RWPE2 (cell line): ENCODE measurements at regions not wholly inside any gene's neighbourhood (a gene's known extent, or its start where the extent isn't known, plus 50 kb on each side); places are given as distances from the start of the nearest gene placed in this dataset.

ENCODE experiments used
- ATAC-seq: fragments of 200-7000 bp; cut with Tn5 transposase; 3 replicates; pipeline ENCODE4 v1.9.1; 2021; ENCODE audit warnings: low read depth
- DNase-seq: peaks from one replicate; pipeline ENCODE4 v3.0.0-alpha.2; 2020; ENCODE audit warnings: low spot score
- H3K27ac ChIP-seq: fragments of 450-650 bp; 2 replicates; pipeline ENCODE4 v1.5.1; 2017; ENCODE audit warnings: mild to moderate bottlenecking; ENCODE audit not compliant: poor library complexity, severe bottlenecking
- H3K27me3 ChIP-seq: fragments of 250-450 bp; sonication (Bioruptor Pico); 2 replicates; pipeline ENCODE4 v1.5.1; 2021; ENCODE audit warnings: mild to moderate bottlenecking, moderate library complexity; ENCODE audit not compliant: insufficient read depth, poor library complexity, severe bottlenecking
- H3K36me3 ChIP-seq: fragments of 250-450 bp; sonication (Bioruptor Pico); 2 replicates; pipeline ENCODE4 v1.5.1; 2020; ENCODE audit warnings: low read depth, mild to moderate bottlenecking, moderate library complexity
- H3K4me1 ChIP-seq: fragments of 250-450 bp; sonication (Bioruptor Pico); 2 replicates; pipeline ENCODE4 v1.5.1; 2021; ENCODE audit warnings: mild to moderate bottlenecking, moderate library complexity; ENCODE audit not compliant: insufficient read depth, poor library complexity, severe bottlenecking
- H3K4me3 ChIP-seq: fragments of 250-450 bp; sonication (Bioruptor Pico); 2 replicates; pipeline ENCODE4 v1.5.1; 2021; ENCODE audit warnings: mild to moderate bottlenecking, moderate library complexity; ENCODE audit not compliant: severe bottlenecking
- H3K9me3 ChIP-seq: fragments of 250-450 bp; sonication (Bioruptor Pico); 2 replicates; pipeline ENCODE4 v1.5.1; 2021; ENCODE audit warnings: mild to moderate bottlenecking, moderate library complexity; ENCODE audit not compliant: severe bottlenecking
- TF ChIP-seq, protein P1 (sequence below): fragments of 450-650 bp; IDR thresholded peaks from one replicate; pipeline ENCODE4 v1.5.1; 2017; ENCODE audit warnings: mild to moderate bottlenecking, moderate library complexity; ENCODE audit not compliant: poor library complexity, severe bottlenecking

DNA sequence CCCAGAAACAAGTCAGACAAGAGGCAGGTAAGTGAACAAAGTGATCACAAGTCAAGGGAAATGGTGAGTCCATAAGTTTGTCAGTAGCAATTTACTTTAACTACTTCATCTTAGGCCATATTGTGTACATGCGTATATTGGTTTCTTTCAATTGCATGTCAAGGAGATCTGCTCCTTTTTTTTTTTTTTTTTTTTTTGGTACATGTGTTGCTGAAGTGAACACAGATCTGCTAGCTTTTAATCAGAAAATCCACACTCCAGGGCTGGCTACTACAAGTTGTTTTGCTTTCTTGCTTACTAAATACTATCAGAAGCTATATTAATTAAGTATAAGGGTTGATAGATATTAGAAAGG lies 985.1 kb downstream of the TSN start:
- Histone ChIP-seq H3K27me3 (no peaks in the 10 kb centered on the region), H3K4me3 (no peak overlapping the region), H3K27ac (no peak overlapping the region), H3K4me1 (peaks cover 12% of the 10 kb centered on the region), H3K9me3 (no peaks in the 10 kb centered on the region), H3K36me3 (no peaks in the 10 kb centered on the region)
- TF ChIP-seq, protein P1, sequence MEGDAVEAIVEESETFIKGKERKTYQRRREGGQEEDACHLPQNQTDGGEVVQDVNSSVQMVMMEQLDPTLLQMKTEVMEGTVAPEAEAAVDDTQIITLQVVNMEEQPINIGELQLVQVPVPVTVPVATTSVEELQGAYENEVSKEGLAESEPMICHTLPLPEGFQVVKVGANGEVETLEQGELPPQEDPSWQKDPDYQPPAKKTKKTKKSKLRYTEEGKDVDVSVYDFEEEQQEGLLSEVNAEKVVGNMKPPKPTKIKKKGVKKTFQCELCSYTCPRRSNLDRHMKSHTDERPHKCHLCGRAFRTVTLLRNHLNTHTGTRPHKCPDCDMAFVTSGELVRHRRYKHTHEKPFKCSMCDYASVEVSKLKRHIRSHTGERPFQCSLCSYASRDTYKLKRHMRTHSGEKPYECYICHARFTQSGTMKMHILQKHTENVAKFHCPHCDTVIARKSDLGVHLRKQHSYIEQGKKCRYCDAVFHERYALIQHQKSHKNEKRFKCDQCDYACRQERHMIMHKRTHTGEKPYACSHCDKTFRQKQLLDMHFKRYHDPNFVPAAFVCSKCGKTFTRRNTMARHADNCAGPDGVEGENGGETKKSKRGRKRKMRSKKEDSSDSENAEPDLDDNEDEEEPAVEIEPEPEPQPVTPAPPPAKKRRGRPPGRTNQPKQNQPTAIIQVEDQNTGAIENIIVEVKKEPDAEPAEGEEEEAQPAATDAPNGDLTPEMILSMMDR: no peak
- no peak for DNase-seq
- ATAC-seq: no peak

DNA sequence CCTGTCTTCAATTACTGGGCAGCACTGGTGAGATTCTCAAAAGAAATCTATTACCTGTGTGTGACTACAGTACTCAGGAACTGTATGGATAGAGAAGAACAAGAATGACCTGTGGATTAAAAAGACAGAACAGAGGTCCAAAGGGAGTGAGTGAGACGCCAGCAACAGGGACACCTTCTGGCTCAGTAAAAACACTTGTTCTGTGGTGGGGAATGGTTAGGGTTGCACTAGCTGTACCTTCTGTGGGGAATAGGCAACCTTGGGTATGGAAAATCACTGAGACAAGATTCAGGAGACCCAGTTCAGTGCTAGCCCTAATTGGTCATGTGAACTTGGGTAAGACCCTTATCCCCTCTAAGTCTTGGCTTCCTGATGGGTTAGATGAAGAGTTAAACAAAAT lies 986.0 kb downstream of the TSN start:
- TF ChIP-seq, protein P1: no peak
- DNase-seq: no peak
- Histone ChIP-seq H3K27me3 (no peaks in the 10 kb centered on the region), H3K4me1 (peaks cover 7% of the 10 kb centered on the region), H3K4me3 (no peak overlapping the region), H3K9me3 (no peaks in the 10 kb centered on the region), H3K27ac (no peak overlapping the region), H3K36me3 (no peaks in the 10 kb centered on the region)
- no peak for ATAC-seq

DNA sequence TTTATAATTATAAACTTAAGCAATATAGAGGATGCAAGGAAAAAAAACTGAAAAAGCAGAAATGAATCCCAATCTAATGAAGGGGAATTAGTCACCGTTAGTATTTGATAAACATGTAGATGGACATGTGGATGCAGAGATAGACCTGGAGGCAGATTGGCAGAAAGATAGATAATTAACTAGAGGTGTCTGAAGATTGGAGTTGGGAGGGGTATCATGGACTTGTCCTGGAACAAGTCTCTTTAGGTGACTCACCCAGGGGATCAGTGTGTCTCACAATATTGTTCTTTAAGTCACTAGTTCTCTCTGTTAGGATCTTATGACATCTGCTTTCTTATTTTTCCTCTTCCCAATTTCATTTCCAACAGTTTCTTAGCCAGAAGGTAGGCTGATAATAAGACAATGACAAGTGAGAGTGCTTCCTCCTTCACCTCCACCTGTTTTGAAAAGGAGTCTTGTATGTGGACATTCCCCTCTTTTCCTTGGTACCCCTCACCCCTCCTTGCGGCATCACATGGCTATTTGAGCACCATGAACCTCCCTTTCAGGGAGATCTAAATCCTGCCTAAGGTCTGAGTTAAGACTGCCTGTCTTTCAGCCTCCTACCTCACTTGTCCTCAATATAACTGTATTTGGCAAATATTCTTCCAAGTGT lies 987.7 kb downstream of the TSN start:
- ATAC-seq: no peak
- TF ChIP-seq, protein P1: no peak
- DNase-seq: no peak
- Histone ChIP-seq H3K9me3 (no peaks in the 10 kb centered on the region), H3K4me1 (peaks cover 2% of the 10 kb centered on the region), H3K27me3 (no peaks in the 10 kb centered on the region), H3K27ac (no peak overlapping the region), H3K36me3 (no peaks in the 10 kb centered on the region), H3K4me3 (no peak overlapping the region)

DNA sequence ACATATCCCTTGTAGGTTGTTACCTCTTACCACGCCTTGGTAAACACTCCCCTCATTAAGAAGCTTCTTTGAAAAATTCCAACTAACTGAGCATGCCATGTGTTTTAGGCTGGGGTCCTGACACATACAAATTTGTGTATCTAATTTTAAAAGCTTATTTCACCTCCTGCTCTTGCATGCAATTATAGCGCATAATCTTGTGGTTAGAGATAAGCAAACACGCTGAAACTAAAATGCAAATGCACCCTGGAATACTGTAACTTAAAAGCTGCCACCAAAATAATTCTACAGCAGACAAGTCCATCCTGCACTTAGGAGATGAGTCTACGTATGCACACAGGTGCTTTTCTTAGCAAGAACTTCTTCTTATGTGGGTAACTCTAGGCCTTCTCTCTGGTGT lies 990.2 kb downstream of the TSN start:
- no peaks in the 10 kb centered on the region for H3K36me3 ChIP-seq
- TF ChIP-seq, protein P1: no peak
- DNase-seq (no peak), ATAC-seq (no peak)
- H3K27me3 ChIP-seq: no peaks in the 10 kb centered on the region
- peaks cover 18% of the 10 kb centered on the region for H3K4me1 ChIP-seq
- no peaks in the 10 kb centered on the region for H3K9me3 ChIP-seq
- no peak overlapping the region for H3K4me3 ChIP-seq
- H3K27ac ChIP-seq: no peak overlapping the region

DNA sequence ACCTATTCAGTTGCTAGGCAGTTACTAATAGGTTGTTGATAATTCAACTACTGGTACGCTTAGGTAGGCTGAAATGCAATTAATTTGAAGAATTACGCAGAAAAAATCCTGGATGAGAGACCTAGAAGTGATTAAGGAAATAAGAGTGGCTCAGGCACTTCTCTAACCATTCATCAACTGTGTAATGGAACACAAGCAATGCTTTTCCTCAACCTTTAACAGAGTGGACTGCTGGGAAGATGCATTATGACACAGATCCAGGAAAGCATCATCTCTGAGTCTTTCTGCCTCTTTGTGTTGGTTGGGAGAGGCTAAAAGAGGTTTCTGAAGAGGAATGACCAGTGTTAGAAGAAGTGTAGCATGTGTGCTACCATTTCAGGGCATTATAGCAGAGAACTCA lies 992.2 kb downstream of the TSN start:
- no peak for ATAC-seq
- TF ChIP-seq, protein P1: no peak
- DNase-seq: no peak
- no peaks in the 10 kb centered on the region for H3K27me3 ChIP-seq
- H3K9me3 ChIP-seq: no peaks in the 10 kb centered on the region
- H3K36me3 ChIP-seq: no peaks in the 10 kb centered on the region
- peak overlapping the region; percentile 50 for H3K27ac ChIP-seq
- H3K4me1 ChIP-seq: peaks cover 18% of the 10 kb centered on the region
- H3K4me3 ChIP-seq: no peak overlapping the region
